HAP-1 (cell line): ENCODE measurements at regions not wholly inside any gene's neighbourhood (a gene's known extent, or its start where the extent isn't known, plus 50 kb on each side); places are given as distances from the start of the nearest gene placed in this dataset.
"Not testable (repeated sequence)": the region's sequence is repeated elsewhere in the genome, so short reads cannot be mapped to it uniquely, and the experiment has no call there.

ENCODE experiments used
- DNase-seq, 2 experiments: peaks; one replicate each; pipeline ENCODE4 v3.0.0-alpha.2; 2016 to 2020; ENCODE audit warnings: low spot score in 2 of 2
- H3K27me3 ChIP-seq: fragments of 250-450 bp; sonication (Bioruptor Pico); 2 replicates; pipeline ENCODE4 v1.5.1; 2020; ENCODE audit warnings: low read depth, mild to moderate bottlenecking, moderate library complexity
- H3K36me3 ChIP-seq: fragments of 250-450 bp; sonication (Bioruptor Pico); replicated peaks from 2 replicates; pipeline ENCODE4 v1.5.1; 2020; ENCODE audit warnings: mild to moderate bottlenecking
- H3K4me1 ChIP-seq: fragments of 250-450 bp; sonication (Bioruptor Pico); 2 replicates; pipeline ENCODE4 v1.5.1; 2020; ENCODE audit warnings: mild to moderate bottlenecking
- H3K4me3 ChIP-seq: fragments of 250-450 bp; sonication (Bioruptor Pico); 2 replicates; pipeline ENCODE4 v1.5.1; 2020; ENCODE audit warnings: mild to moderate bottlenecking, moderate library complexity
- H3K9me3 ChIP-seq: fragments of 250-450 bp; sonication (Bioruptor Pico); 2 replicates; pipeline ENCODE4 v1.5.1; 2020; ENCODE audit warnings: mild to moderate bottlenecking, moderate library complexity
- in situ Hi-C: fragments of 300-500 bp; cut with MboI; formaldehyde crosslinking; loops from 3 replicates; pipeline ENCODE4 v1.14.3; 2020; ENCODE audit warnings: low sequenced_read_pairs, inconsistent platforms, mixed read lengths

DNA sequence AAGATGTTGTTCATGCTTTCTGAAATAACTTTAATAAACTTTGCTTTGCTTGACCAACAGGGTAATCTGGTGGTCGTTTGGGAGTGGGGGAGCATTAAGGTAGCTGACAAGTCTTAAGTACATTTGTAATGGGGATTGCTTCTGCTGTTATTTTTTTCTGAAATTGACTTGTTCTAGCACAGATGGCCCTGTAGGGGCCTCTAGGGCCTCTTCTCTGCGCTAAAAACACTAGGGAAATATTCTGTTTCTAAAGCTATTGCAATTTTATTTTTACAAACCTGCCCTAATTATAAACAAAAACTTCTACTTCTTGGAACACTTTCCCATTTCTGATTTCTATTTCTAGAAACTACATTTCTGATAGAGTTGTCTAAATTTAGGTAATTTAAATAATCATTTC, 191.3 kb upstream of the KCNJ3 start:
- Histone ChIP-seq H3K4me3 (no peak overlapping the region), H3K4me1 (peaks cover 12% of the 10 kb centered on the region), H3K36me3 (no peaks in the 10 kb centered on the region), H3K9me3 (no peaks in the 10 kb centered on the region), H3K27me3 (no peaks in the 10 kb centered on the region)
- in situ Hi-C loops: no loop called here
- peak in 1 of 2 experiments; percentile 24 for DNase-seq

DNA sequence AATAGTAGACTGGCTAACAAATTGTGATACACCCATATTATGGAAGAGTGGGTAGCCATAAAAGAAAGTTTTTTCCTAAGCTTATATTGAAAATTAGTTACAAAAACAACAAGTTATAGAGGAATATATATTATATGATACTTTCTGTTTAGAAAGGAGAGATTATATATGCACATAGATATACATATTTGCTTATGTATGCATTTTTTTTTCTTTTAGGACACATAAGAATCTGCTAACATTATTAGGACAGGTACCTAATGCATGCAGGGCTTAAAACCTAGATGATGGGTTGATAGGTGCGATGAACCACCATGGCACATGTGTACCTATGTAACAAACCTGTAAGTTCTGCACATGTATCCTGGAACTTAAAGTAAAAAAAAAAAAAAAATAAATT, 179.6 kb upstream of the KCNJ3 start:
- H3K4me1 ChIP-seq: no peaks in the 10 kb centered on the region
- no peaks in the 10 kb centered on the region for H3K9me3 ChIP-seq
- no peaks in the 10 kb centered on the region for H3K27me3 ChIP-seq
- DNase-seq: no peak
- no peak overlapping the region for H3K4me3 ChIP-seq
- H3K36me3 ChIP-seq: no peaks in the 10 kb centered on the region
- in situ Hi-C loops: no loop called here

GRCh38 chr2:154520951-154521350, 177.5 kb upstream of the KCNJ3 start:
- DNase-seq: peak in 1 of 2 experiments; percentile 9
- in situ Hi-C loops, H3K4me3 ChIP-seq: not testable (repeated sequence)

DNA sequence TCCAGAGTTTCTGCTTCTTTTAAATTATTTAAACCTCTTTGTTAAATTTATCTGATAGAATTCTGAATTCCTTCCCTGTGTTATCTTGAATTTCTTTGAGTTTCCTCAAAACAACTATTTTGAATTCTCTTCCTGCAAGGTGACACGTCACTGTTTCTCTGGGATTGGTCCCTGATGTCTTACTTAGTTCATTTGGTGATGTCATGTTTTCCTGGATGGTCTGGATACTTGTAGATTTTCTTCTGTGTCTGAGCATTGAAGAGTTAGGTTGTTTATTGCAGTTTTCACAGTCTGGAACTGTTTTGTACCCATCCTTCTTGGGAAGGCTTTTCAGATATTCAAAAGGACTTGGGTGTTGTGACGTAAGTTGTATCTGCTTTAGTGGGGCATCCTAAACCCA, 172.3 kb upstream of the KCNJ3 start:
- no peaks in the 10 kb centered on the region for H3K36me3 ChIP-seq
- H3K27me3 ChIP-seq: no peaks in the 10 kb centered on the region
- DNase-seq: no peak
- H3K9me3 ChIP-seq: no peaks in the 10 kb centered on the region
- H3K4me3 ChIP-seq: no peak overlapping the region
- H3K4me1 ChIP-seq: no peaks in the 10 kb centered on the region
- in situ Hi-C loops: no loop called here

More at GRCh38 chr2:154520951-154521350, 177.5 kb upstream of the KCNJ3 start:
- not testable (repeated sequence) for H3K27me3 ChIP-seq, H3K4me1 ChIP-seq, H3K9me3 ChIP-seq, H3K36me3 ChIP-seq

- Histone ChIP-seq H3K9me3 (no peaks in the 10 kb centered on the region), H3K4me1 (no peaks in the 10 kb centered on the region; the same call in 1 of the 2 replicates), H3K4me3 (no peak overlapping the region), H3K27me3 (no peaks in the 10 kb centered on the region), H3K36me3 (no peaks in the 10 kb centered on the region)
- no peak for DNase-seq
- in situ Hi-C loops: no loop called here
Measured at GRCh38 chr2:154527962-154528361, 170.5 kb upstream of the KCNJ3 start.

GRCh38 chr2:154532004-154532403, 166.5 kb upstream of the KCNJ3 start:
- no peak overlapping the region for H3K4me3 ChIP-seq
- H3K36me3 ChIP-seq: no peaks in the 10 kb centered on the region
- H3K27me3 ChIP-seq: no peaks in the 10 kb centered on the region
- no peaks in the 10 kb centered on the region for H3K9me3 ChIP-seq
- no peak for DNase-seq
- H3K4me1 ChIP-seq: no peaks in the 10 kb centered on the region; the same call in 1 of the 2 replicates
- in situ Hi-C loops: no loop called here

DNA sequence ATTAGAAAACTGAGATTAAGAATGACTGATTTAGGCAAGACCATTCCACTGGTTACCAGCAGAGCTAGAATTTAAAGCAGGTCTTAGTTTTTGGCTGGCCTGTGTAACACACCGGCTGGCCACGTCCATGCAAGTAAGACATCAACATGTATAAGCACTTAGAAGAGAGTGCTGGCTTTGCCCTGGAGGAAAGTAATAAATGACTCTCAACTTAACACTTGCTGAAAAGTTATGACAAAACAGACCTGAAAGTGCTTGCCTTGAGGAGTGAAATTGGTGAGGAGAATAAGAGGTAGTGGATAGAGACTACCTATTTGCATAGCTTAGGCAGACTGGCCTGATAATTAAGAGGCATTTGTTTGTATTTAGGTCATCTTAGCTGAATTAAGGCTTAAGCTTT, 165.7 kb upstream of the KCNJ3 start:
- DNase-seq: peak; percentile 13 to 41
- no peaks in the 10 kb centered on the region for H3K9me3 ChIP-seq
- H3K4me3 ChIP-seq: no peak overlapping the region
- no peaks in the 10 kb centered on the region; the same call in 1 of the 2 replicates for H3K4me1 ChIP-seq
- H3K36me3 ChIP-seq: no peaks in the 10 kb centered on the region
- H3K27me3 ChIP-seq: no peaks in the 10 kb centered on the region
- in situ Hi-C loops: no loop called here

DNA sequence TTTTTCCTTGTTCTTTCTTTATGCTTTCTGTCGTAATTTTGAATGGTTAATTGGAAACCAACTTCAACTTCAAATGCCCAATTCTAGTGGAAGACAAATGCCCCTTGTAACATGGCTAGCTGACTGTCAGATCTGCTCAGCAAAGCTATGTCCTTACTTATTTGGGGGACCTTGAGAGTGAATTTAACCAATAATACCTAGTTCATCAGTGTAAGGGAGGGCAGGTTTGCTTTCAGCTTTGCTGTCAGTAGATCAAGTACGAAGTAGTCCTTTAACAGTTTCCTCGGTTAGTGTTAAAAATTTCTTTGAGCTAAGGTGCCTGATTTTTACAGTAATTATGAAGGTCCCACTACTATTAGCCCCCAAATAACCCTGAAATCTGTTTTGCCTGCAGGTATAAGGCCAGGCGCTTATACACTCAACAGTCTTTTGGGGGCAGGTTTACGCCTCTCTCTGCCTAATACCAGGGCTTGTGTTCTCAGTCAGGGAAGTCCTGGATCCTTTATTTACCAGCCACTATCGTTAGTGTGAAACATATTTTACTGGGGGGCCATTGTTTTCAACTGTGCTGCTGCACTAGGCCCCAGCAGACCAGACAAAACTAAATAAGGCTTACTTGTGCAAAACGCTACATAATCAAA, 165.1 kb upstream of the KCNJ3 start:
- no peak overlapping the region for H3K4me3 ChIP-seq
- H3K9me3 ChIP-seq: no peaks in the 10 kb centered on the region
- no peaks in the 10 kb centered on the region; the same call in 1 of the 2 replicates for H3K4me1 ChIP-seq
- DNase-seq: no peak
- H3K36me3 ChIP-seq: no peaks in the 10 kb centered on the region
- in situ Hi-C loops: no loop called here
- no peaks in the 10 kb centered on the region for H3K27me3 ChIP-seq

DNA sequence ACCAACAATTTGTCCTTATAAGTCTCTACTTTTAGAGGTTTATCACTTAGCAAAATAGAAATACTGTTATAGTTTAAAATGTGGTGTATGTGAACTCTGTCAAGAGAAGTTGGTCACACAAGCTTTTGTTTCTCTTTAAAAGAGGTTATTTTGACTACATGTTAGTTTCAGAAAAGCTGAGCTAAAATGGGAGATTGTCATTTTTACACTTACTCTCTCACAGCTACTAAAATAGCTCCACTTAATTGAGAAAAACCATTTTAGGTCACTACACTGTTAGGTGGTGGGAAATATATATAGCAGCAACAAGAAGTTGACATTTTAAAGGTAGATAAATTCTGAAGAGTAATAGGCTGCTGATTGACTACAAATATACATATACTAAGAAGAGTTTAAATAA, 161.5 kb upstream of the KCNJ3 start:
- H3K27me3 ChIP-seq: no peaks in the 10 kb centered on the region
- H3K4me1 ChIP-seq: peaks cover 4% of the 10 kb centered on the region; the same call in 1 of the 2 replicates
- no peaks in the 10 kb centered on the region for H3K36me3 ChIP-seq
- H3K4me3 ChIP-seq: no peak overlapping the region
- no peak for DNase-seq
- H3K9me3 ChIP-seq: no peaks in the 10 kb centered on the region
- in situ Hi-C loops: no loop called here

- no peak for DNase-seq
- Histone ChIP-seq H3K27me3 (no peaks in the 10 kb centered on the region), H3K36me3 (no peaks in the 10 kb centered on the region), H3K4me3 (no peak overlapping the region), H3K4me1 (peaks cover 4% of the 10 kb centered on the region; the same call in 1 of the 2 replicates), H3K9me3 (no peaks in the 10 kb centered on the region)
- in situ Hi-C loops: no loop called here
Measured at GRCh38 chr2:154537843-154538450, 160.5 kb upstream of the KCNJ3 start.

GRCh38 chr2:154546341-154546740, 152.2 kb upstream of the KCNJ3 start:
- Histone ChIP-seq H3K27me3 (no peaks in the 10 kb centered on the region), H3K9me3 (no peaks in the 10 kb centered on the region; the same call in 1 of the 2 replicates), H3K36me3 (no peaks in the 10 kb centered on the region), H3K4me1 (no peaks in the 10 kb centered on the region), H3K4me3 (no peak overlapping the region)
- in situ Hi-C loops: no loop called here
- no peak for DNase-seq

- in situ Hi-C loops: no loop called here
- no peaks in the 10 kb centered on the region for H3K27me3 ChIP-seq
- DNase-seq: no peak
Measured at GRCh38 chr2:154549869-154550268, 148.6 kb upstream of the KCNJ3 start.

DNA sequence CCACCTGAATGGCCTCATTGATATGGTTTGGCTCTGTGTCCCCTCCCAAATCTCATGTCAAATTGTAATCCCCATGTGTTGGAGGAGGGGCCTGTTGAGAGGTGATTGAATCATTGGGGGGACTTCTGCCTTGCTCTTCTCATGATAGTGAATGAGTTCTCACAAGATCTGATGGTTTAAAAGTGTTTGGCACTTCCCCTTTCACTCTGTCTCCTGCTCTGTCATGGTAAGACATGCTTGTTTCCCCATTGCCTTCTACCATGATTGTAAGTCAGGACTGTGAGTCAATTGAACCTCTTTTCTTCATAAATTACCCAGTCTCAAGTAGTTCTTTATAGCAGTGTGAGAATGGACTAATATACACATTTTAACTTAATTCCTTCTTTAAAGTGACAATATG, 146.8 kb upstream of the KCNJ3 start:
- H3K27me3 ChIP-seq: no peaks in the 10 kb centered on the region
- H3K36me3 ChIP-seq: no peaks in the 10 kb centered on the region
- DNase-seq: no peak
- no peak overlapping the region for H3K4me3 ChIP-seq
- in situ Hi-C loops: no loop called here
- no peaks in the 10 kb centered on the region for H3K9me3 ChIP-seq
- H3K4me1 ChIP-seq: no peaks in the 10 kb centered on the region

More at GRCh38 chr2:154549869-154550268, 148.6 kb upstream of the KCNJ3 start:
- Histone ChIP-seq H3K4me3 (no peak overlapping the region), H3K4me1 (no peaks in the 10 kb centered on the region), H3K9me3 (no peaks in the 10 kb centered on the region; the same call in 1 of the 2 replicates), H3K36me3 (no peaks in the 10 kb centered on the region)

- Histone ChIP-seq H3K27me3 (no peaks in the 10 kb centered on the region), H3K36me3 (no peaks in the 10 kb centered on the region), H3K4me1 (no peaks in the 10 kb centered on the region), H3K9me3 (no peaks in the 10 kb centered on the region), H3K4me3 (no peak overlapping the region)
- DNase-seq: no peak
- in situ Hi-C loops: no loop called here
Measured at GRCh38 chr2:154554046-154554445, 144.4 kb upstream of the KCNJ3 start.
